Tibial nerve (tissue), 3 donors: ENCODE measurements at regions not wholly inside any gene's neighbourhood (a gene's known extent, or its start where the extent isn't known, plus 50 kb on each side); places are given as distances from the start of the nearest gene placed in this dataset.

ENCODE experiments used
- CTCF ChIP-seq, 5 experiments: fragments of 200-600 bp in 3 of 5; fragments of 450-650 bp in 2 of 5; sonication (generic) in 3 of 5; IDR thresholded peaks; one replicate each; pipeline ENCODE4 v1.5.1; 2016 to 2019; ENCODE audit warnings: antibody characterized with exemption in 5 of 5, mild to moderate bottlenecking in 3 of 5, moderate library complexity in 2 of 5
- POLR2A ChIP-seq, 2 donors: fragments of 450-650 bp; IDR thresholded peaks; one replicate each; pipeline ENCODE4 v1.6.1; 2017; ENCODE audit warnings: antibody characterized with exemption in 2 of 2, mild to moderate bottlenecking in 2 of 2, moderate library complexity in 2 of 2

- TF ChIP-seq CTCF (IDR thresholded peaks at IDR 0.05) = no peak
- TF ChIP-seq POLR2A (IDR thresholded peaks at IDR 0.05) = no peak
Observed at GRCh38 chr4:144514736-144515135, 131.2 kb upstream of the HHIP start.
